ENCODE measurements at regions not wholly inside any gene's neighbourhood (a gene's known extent, or its start where the extent isn't known, plus 50 kb on each side); places are given as distances from the start of the nearest gene placed in this dataset.

DNA sequence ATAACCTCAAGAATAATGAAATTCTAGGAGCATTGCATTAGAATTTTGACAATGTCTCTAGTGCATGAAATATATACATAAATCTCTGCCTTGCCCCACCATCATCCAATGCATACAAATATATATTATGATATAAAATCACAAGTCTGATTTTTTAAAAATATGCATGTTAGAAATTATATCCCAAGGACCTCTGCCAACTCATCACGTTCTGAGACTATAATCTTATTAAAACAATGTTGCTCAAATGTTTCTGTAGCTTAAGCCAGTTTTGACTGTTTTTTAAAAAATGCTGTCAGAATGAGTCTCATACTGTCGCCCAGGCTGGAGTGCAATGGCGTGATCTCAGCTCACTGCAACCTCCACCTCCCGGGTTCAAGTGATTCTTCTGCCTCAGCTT, 287.0 kb upstream of the SOX4 start:
- intact Hi-C loops (cut with micrococcal nuclease; ENCODE audit: unreplicated experiment) = no loop called here
- Mint-ChIP-seq H3K4me1 (ENCODE audit: low read depth, unreplicated experiment) (peaks cover 8% of the 10 kb centered on the region), H3K27ac (ENCODE audit: unreplicated experiment) (no peak overlapping the region), H3K4me3 (ENCODE audit: low read depth, unreplicated experiment) (no peak overlapping the region), H3K9me3 (ENCODE audit: low read depth, unreplicated experiment) (peaks cover 3% of the 10 kb centered on the region), H3K27me3 (ENCODE audit: unreplicated experiment) (no peaks in the 10 kb centered on the region), H3K36me3 (ENCODE audit: insufficient read depth, unreplicated experiment) (no peaks in the 10 kb centered on the region)
- CTCF ChIA-PET = interaction anchor here (0.6 to 1.0 kb wide), 2 partner anchors 29 to 686 kb away, joined by 3 read pairs; no protein-coding TSS in a partner anchor
- no TSS peak for BruUV-seq (replicated peaks)
- TF ChIP-seq, protein P1, sequence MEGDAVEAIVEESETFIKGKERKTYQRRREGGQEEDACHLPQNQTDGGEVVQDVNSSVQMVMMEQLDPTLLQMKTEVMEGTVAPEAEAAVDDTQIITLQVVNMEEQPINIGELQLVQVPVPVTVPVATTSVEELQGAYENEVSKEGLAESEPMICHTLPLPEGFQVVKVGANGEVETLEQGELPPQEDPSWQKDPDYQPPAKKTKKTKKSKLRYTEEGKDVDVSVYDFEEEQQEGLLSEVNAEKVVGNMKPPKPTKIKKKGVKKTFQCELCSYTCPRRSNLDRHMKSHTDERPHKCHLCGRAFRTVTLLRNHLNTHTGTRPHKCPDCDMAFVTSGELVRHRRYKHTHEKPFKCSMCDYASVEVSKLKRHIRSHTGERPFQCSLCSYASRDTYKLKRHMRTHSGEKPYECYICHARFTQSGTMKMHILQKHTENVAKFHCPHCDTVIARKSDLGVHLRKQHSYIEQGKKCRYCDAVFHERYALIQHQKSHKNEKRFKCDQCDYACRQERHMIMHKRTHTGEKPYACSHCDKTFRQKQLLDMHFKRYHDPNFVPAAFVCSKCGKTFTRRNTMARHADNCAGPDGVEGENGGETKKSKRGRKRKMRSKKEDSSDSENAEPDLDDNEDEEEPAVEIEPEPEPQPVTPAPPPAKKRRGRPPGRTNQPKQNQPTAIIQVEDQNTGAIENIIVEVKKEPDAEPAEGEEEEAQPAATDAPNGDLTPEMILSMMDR (IDR thresholded peaks at IDR 0.05; ENCODE audit: unreplicated experiment) = no peak
- DNase-seq = no peak

DNA sequence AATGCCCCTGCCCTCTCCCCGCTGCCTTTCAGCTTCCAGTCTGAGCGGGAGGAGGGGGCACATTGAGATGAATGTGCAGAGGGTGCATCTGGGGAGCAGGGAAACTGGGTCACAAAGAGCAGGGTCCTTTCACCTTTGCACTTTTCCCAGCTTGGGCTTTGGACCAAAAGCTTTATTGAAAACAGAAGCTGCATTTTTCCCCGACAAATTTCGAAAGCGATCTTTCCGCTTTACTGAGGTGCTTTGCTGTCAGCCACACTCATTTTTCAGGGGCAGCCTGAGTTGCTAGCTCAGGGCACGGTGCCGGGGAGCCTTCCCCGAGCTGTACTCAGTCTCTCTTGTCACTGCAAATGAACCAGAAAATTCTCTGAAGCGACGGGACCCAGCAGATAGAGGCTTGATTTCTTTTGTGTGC, 283.7 kb upstream of the SOX4 start:
- TF ChIP-seq, protein P1 (IDR thresholded peaks at IDR 0.05; ENCODE audit: unreplicated experiment) = no peak
- H3K9me3 Mint-ChIP-seq (ENCODE audit: low read depth, unreplicated experiment) = no peaks in the 10 kb centered on the region
- H3K27me3 Mint-ChIP-seq (ENCODE audit: unreplicated experiment) = no peaks in the 10 kb centered on the region
- BruUV-seq (replicated peaks) = no TSS peak
- DNase-seq = no peak
- no peaks in the 10 kb centered on the region for H3K36me3 Mint-ChIP-seq (ENCODE audit: insufficient read depth, unreplicated experiment)
- CTCF ChIA-PET = interaction anchor here (1.8 kb wide), 1 partner anchor 15 kb away, joined by 4 read pairs; no protein-coding TSS in a partner anchor
- no peak overlapping the region for H3K27ac Mint-ChIP-seq (ENCODE audit: unreplicated experiment)
- intact Hi-C loops (cut with micrococcal nuclease; ENCODE audit: unreplicated experiment) = no loop called here
- H3K4me3 Mint-ChIP-seq (ENCODE audit: low read depth, unreplicated experiment) = no peak overlapping the region
- peaks cover 8% of the 10 kb centered on the region for H3K4me1 Mint-ChIP-seq (ENCODE audit: low read depth, unreplicated experiment)

- TF ChIP-seq, protein P1 (IDR thresholded peaks at IDR 0.05; ENCODE audit: unreplicated experiment) = no peak
- no peaks in the 10 kb centered on the region for H3K27me3 Mint-ChIP-seq (ENCODE audit: unreplicated experiment)
- H3K9me3 Mint-ChIP-seq (ENCODE audit: low read depth, unreplicated experiment) = no peaks in the 10 kb centered on the region
- no TSS peak for BruUV-seq (replicated peaks)
- DNase-seq = no peak
- no peaks in the 10 kb centered on the region for H3K36me3 Mint-ChIP-seq (ENCODE audit: insufficient read depth, unreplicated experiment)
- peaks cover 8% of the 10 kb centered on the region for H3K4me1 Mint-ChIP-seq (ENCODE audit: low read depth, unreplicated experiment)
- no peak overlapping the region for H3K4me3 Mint-ChIP-seq (ENCODE audit: low read depth, unreplicated experiment)
- no peak overlapping the region for H3K27ac Mint-ChIP-seq (ENCODE audit: unreplicated experiment)
- intact Hi-C loops (cut with micrococcal nuclease; ENCODE audit: unreplicated experiment) = no loop called here
- CTCF ChIA-PET = interaction anchor here (0.6 to 1.8 kb wide), 2 partner anchors 15 to 323 kb away, joined by 4 read pairs; no protein-coding TSS in a partner anchor
These were observed 282.9 kb upstream of the SOX4 start for GRCh38 chr6:21310568-21311140.

GRCh38 chr6:21312118-21312517, 281.4 kb upstream of the SOX4 start:
- TF ChIP-seq, protein P1 (IDR thresholded peaks at IDR 0.05; ENCODE audit: unreplicated experiment) = no peak

More at GRCh38 chr6:21312118-21312517, 281.4 kb upstream of the SOX4 start:
- CTCF ChIA-PET = interaction anchor here (0.6 kb wide), 1 partner anchor 908 kb away, joined by 3 read pairs; no protein-coding TSS in a partner anchor
- no TSS peak for BruUV-seq (replicated peaks)
- Mint-ChIP-seq H3K36me3 (ENCODE audit: insufficient read depth, unreplicated experiment) (no peaks in the 10 kb centered on the region), H3K27me3 (ENCODE audit: unreplicated experiment) (no peaks in the 10 kb centered on the region), H3K4me3 (ENCODE audit: low read depth, unreplicated experiment) (no peak overlapping the region), H3K27ac (ENCODE audit: unreplicated experiment) (no peak overlapping the region), H3K9me3 (ENCODE audit: low read depth, unreplicated experiment) (no peaks in the 10 kb centered on the region), H3K4me1 (ENCODE audit: low read depth, unreplicated experiment) (no peaks in the 10 kb centered on the region)
- intact Hi-C loops (cut with micrococcal nuclease; ENCODE audit: unreplicated experiment) = no loop called here
- no peak for DNase-seq
